ENCODE measurements at regions not wholly inside any gene's neighbourhood (a gene's known extent, or its start where the extent isn't known, plus 50 kb on each side); places are given as distances from the start of the nearest gene placed in this dataset.

DNA sequence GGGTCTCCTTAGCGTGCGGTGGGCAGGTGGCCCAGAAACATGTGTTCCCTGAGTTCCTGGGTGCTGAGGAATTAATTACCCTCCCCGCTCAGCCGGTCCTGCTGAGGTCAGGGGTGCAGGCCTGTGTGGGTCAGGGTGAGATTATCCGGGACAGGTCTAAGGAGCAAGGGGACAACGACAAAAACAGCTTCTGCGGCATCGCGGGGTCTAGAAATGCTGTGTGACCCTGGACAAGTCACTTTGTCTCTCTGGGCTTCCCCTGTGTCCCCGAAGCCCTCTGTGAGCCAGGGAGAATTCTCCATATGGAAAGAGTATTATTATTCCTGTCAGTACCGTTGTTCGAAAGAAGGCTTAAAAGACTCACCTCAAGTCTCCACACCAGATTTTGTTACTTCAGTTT, 186.1 kb downstream of the MN1 start:
- no peak for TF ChIP-seq CTCF (conservative IDR thresholded peaks at IDR 0.05; ENCODE audit: low read depth, low read length)
- no peak overlapping the region for H3K4me3 ChIP-seq (ENCODE audit: low read length)
- no peak for DNase-seq (ENCODE audit: low read depth)

- no peak for TF ChIP-seq CTCF (conservative IDR thresholded peaks at IDR 0.05; ENCODE audit: low read depth, low read length)
- no peak for DNase-seq (ENCODE audit: low read depth)
- H3K4me3 ChIP-seq (ENCODE audit: low read length): no peak overlapping the region
These were observed 185.5 kb downstream of the MN1 start for GRCh38 chr22:27616033-27616432.

DNA sequence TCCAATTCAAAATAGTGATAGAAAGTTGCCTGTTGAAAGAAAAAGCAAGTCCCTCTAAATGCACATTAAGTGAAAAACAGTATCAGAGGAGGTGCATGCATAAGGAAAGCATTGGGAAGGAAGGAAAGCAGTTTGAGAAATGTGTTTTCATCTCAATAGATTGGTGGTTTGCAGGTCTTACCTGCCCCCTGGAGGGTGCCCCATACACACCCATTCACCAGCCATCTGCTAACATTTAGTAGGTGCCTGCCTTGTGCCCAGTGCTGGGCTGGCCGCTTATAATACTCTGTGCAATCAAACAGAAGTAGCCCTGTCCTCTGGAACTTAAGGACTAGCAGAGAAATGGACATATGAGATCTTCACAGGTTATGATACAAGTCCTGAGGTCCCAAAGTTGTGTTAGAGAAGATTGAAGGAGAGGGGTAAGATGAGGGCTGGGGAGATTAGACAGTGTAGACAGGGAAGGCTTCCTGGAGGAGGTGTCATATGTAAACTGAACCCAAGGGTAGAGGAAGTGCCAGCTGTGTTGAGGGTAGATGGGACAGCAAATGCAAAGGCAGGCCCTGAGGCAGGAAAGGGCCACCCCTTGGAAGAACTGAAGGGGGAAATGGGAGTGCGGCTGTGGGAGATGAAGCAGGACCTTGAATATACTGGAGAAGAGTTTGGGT, 184.2 kb downstream of the MN1 start:
- TF ChIP-seq CTCF (conservative IDR thresholded peaks at IDR 0.05; ENCODE audit: low read depth, low read length): peak; percentile 34

DNA sequence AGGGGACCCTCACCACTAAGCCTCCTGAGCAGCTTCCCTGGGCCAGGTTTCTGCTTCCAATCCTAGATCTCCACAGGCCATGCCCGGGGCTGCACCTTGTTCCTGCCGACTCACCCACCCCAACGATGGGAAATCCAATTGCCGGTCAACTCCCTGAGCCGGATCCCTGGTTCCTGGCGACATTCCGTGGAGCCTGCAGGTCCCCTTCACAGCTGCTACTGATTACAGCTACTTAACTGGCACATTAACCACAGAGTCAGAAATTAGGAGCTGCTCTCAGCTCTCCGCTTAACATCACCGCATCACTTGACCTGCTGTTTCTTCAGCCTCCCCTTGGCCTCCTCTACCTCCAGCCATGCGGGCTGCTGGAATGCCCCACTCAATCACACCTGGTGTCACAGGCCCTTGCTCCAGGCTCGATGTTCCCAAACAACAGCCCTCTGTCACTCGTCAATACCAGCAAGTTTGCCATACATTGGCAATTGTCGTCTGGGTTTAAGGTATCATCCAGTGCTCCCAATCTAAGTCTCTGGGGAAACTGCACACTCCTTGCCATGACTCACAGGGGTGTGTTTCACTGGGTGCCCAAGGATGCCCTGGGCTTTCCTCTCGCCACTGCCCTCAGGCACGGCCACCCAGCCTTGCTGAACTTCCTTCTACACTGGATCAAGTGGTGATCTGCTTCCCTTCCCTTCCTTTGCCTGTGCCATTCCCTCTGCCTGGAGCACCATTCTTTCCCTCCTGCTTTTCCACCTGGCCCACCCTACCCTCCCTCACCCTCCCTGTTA, 181.0 kb downstream of the MN1 start:
- DNase-seq (ENCODE audit: low read depth): no peak
- no peak for TF ChIP-seq CTCF (conservative IDR thresholded peaks at IDR 0.05; ENCODE audit: low read depth, low read length)
- no peak overlapping the region for H3K4me3 ChIP-seq (ENCODE audit: low read length)

More for the DNA sequence above, 184.2 kb downstream of the MN1 start:
- H3K4me3 ChIP-seq (ENCODE audit: low read length): no peak overlapping the region
- DNase-seq (ENCODE audit: low read depth): no peak

GRCh38 chr22:27621486-27622070, 180.0 kb downstream of the MN1 start:
- H3K4me3 ChIP-seq (ENCODE audit: low read length): no peak overlapping the region
- peak; percentile 29 for DNase-seq (ENCODE audit: low read depth)
- no peak for TF ChIP-seq CTCF (conservative IDR thresholded peaks at IDR 0.05; ENCODE audit: low read depth, low read length)

- no peak for DNase-seq (ENCODE audit: low read depth)
- no peak overlapping the region for H3K4me3 ChIP-seq (ENCODE audit: low read length)
- TF ChIP-seq CTCF (conservative IDR thresholded peaks at IDR 0.05; ENCODE audit: low read depth, low read length): no peak
These were observed 177.5 kb downstream of the MN1 start for GRCh38 chr22:27624042-27624441.
